Choroid plexus epithelial cell (primary cell): ENCODE measurements at regions not wholly inside any gene's neighbourhood (a gene's known extent, or its start where the extent isn't known, plus 50 kb on each side); places are given as distances from the start of the nearest gene placed in this dataset.

ENCODE experiments used
- DNase-seq: peaks from one replicate; pipeline ENCODE4 v3.0.0-alpha.2; 2010; ENCODE audit warnings: low read depth
- H3K4me3 ChIP-seq: 2 replicates; pipeline ENCODE4 v1.5.1; 2011; ENCODE audit warnings: low read depth, mild to moderate bottlenecking, control low read depth, low read length, moderate library complexity
- CTCF ChIP-seq: conservative IDR thresholded peaks from 2 replicates; pipeline ENCODE4 v1.5.1; 2011; ENCODE audit warnings: low read depth, mild to moderate bottlenecking, control low read depth, inconsistent platforms, low read length, moderate library complexity

- no peak for DNase-seq
- no peak overlapping the region for H3K4me3 ChIP-seq
- no peak for TF ChIP-seq CTCF
Observed at GRCh38 chr1:37398096-37398495, 76.3 kb upstream of the ZC3H12A start.

GRCh38 chr1:37399205-37399604 lies 75.2 kb upstream of the ZC3H12A start:
- no peak for TF ChIP-seq CTCF
- H3K4me3 ChIP-seq = no peak overlapping the region
- no peak for DNase-seq

GRCh38 chr1:37399830-37400464 lies 74.4 kb upstream of the ZC3H12A start:
- no peak overlapping the region for H3K4me3 ChIP-seq
- TF ChIP-seq CTCF = no peak
- DNase-seq = no peak

GRCh38 chr1:37400466-37401225 lies 73.7 kb upstream of the ZC3H12A start:
- DNase-seq = no peak
- H3K4me3 ChIP-seq = no peak overlapping the region

GRCh38 chr1:37403166-37403565 lies 71.2 kb upstream of the ZC3H12A start:
- H3K4me3 ChIP-seq = no peak overlapping the region
- no peak for DNase-seq
- TF ChIP-seq CTCF = no peak

More at GRCh38 chr1:37400466-37401225, 73.7 kb upstream of the ZC3H12A start:
- no peak for TF ChIP-seq CTCF

GRCh38 chr1:37404711-37405110 lies 69.7 kb upstream of the ZC3H12A start:
- no peak overlapping the region for H3K4me3 ChIP-seq
- DNase-seq = no peak
- no peak for TF ChIP-seq CTCF

GRCh38 chr1:37410105-37410504 lies 64.3 kb upstream of the ZC3H12A start:
- no peak for TF ChIP-seq CTCF
- no peak overlapping the region for H3K4me3 ChIP-seq
- DNase-seq = no peak
